Trophoblast cell (in vitro differentiated cells and primary cell): ENCODE measurements at regions not wholly inside any gene's neighbourhood (a gene's known extent, or its start where the extent isn't known, plus 50 kb on each side); places are given as distances from the start of the nearest gene placed in this dataset.
"Not testable (repeated sequence)": the region's sequence is repeated elsewhere in the genome, so short reads cannot be mapped to it uniquely, and the experiment has no call there.

Experiments
- DNase-seq, 2 donors: peaks; one replicate each; pipeline ENCODE4 v3.0.0-alpha.2; 2016
- H2AFZ ChIP-seq: 2 replicates; pipeline ENCODE4 v1.6.1; 2013; ENCODE audit warnings: low read length, moderate library complexity, mild to moderate bottlenecking; ENCODE audit not compliant: insufficient read depth, poor library complexity
- H2AK5ac ChIP-seq: 2 replicates; pipeline ENCODE4 v1.6.1; 2013; ENCODE audit warnings: mild to moderate bottlenecking, low read length
- H2BK120ac ChIP-seq: 2 replicates; pipeline ENCODE4 v1.6.1; 2013; ENCODE audit warnings: low read length, mild to moderate bottlenecking, moderate library complexity; ENCODE audit not compliant: insufficient read depth, poor library complexity
- H2BK12ac ChIP-seq: 2 replicates; pipeline ENCODE4 v1.6.1; 2013; ENCODE audit warnings: mild to moderate bottlenecking, low read length, moderate library complexity
- H2BK5ac ChIP-seq: 2 replicates; pipeline ENCODE4 v1.6.1; 2013; ENCODE audit warnings: low read length, low read depth, moderate library complexity, mild to moderate bottlenecking; ENCODE audit not compliant: poor library complexity
- H3K14ac ChIP-seq: 2 replicates; pipeline ENCODE4 v1.6.1; 2013; ENCODE audit warnings: mild to moderate bottlenecking, low read length
- H3K18ac ChIP-seq: 2 replicates; pipeline ENCODE4 v1.6.1; 2013; ENCODE audit warnings: mild to moderate bottlenecking, low read length
- H3K23ac ChIP-seq: 2 replicates; pipeline ENCODE4 v1.6.1; 2013; ENCODE audit warnings: low read length
- H3K27ac ChIP-seq: 2 replicates; pipeline ENCODE4 v1.5.1; 2013; ENCODE audit warnings: low read depth, mild to moderate bottlenecking, inconsistent platforms, low read length, moderate library complexity
- H3K27me3 ChIP-seq: 2 replicates; pipeline ENCODE4 v1.6.1; 2013; ENCODE audit warnings: inconsistent platforms, mild to moderate bottlenecking, low read length, moderate library complexity; ENCODE audit not compliant: insufficient read depth
- H3K36me3 ChIP-seq, 2 experiments: 1 replicate in 1 of 2; 2 replicates in 1 of 2; pipeline ENCODE4 v1.6.1; 2013; ENCODE audit warnings: low read length in 2 of 2, mild to moderate bottlenecking in 2 of 2, moderate library complexity in 1 of 2; ENCODE audit not compliant: insufficient read depth in 2 of 2, control insufficient read depth in 1 of 2
- H3K4ac ChIP-seq: 2 replicates; pipeline ENCODE4 v1.6.1; 2013; ENCODE audit warnings: low read depth, mild to moderate bottlenecking, low read length, moderate library complexity
- H3K4me1 ChIP-seq, 2 experiments: 1 replicate in 1 of 2; 2 replicates in 1 of 2; pipeline ENCODE4 v1.6.1; 2013; ENCODE audit warnings: low read length in 2 of 2, mild to moderate bottlenecking in 2 of 2, moderate library complexity in 1 of 2; ENCODE audit not compliant: insufficient read depth in 2 of 2, control insufficient read depth in 1 of 2
- H3K4me2 ChIP-seq: 2 replicates; pipeline ENCODE4 v1.6.1; 2013; ENCODE audit warnings: inconsistent platforms, mild to moderate bottlenecking, low read length, moderate library complexity
- H3K4me3 ChIP-seq: 2 replicates; pipeline ENCODE4 v1.5.1; 2013; ENCODE audit warnings: mild to moderate bottlenecking, low read depth, low read length, inconsistent platforms
- H3K79me1 ChIP-seq: one replicate; pipeline ENCODE4 v1.6.1; 2013; ENCODE audit warnings: low read length
- H3K79me2 ChIP-seq: 2 replicates; pipeline ENCODE4 v1.6.1; 2013; ENCODE audit warnings: low read length, mild to moderate bottlenecking; ENCODE audit not compliant: control insufficient read depth, insufficient read depth, poor library complexity
- H3K9ac ChIP-seq: 2 replicates; pipeline ENCODE4 v1.6.1; 2013; ENCODE audit warnings: mild to moderate bottlenecking, low read length
- H3K9me3 ChIP-seq: 2 replicates; pipeline ENCODE4 v1.6.1; 2013; ENCODE audit warnings: low read depth, mild to moderate bottlenecking, control low read depth, inconsistent platforms, low read length; ENCODE audit not compliant: insufficient read depth
- H4K12ac ChIP-seq: 2 replicates; pipeline ENCODE4 v1.6.1; 2013; ENCODE audit warnings: low read depth, mild to moderate bottlenecking, low read length, moderate library complexity
- H4K8ac ChIP-seq: 2 replicates; pipeline ENCODE4 v1.6.1; 2013; ENCODE audit warnings: low read depth, mild to moderate bottlenecking, low read length, moderate library complexity
- H4K91ac ChIP-seq: one replicate; pipeline ENCODE4 v1.6.1; 2013; ENCODE audit warnings: low read depth, mild to moderate bottlenecking, low read length, moderate library complexity
- WGBS: extraction: QIAGEN DNeasy Blood & Tissue Kit; methylation state at CpG from one replicate; pipeline ENCODE4 v1.1.7; 2013; ENCODE audit warnings: missing lambda C conversion rate; ENCODE audit not compliant: insufficient read length, insufficient coverage; ENCODE audit errors: extremely low coverage; 5-methylcytosine and 5-hydroxymethylcytosine counted together

- not testable (repeated sequence) for H4K12ac ChIP-seq, H4K91ac ChIP-seq, DNase-seq, H2AFZ ChIP-seq, H3K79me1 ChIP-seq, H3K14ac ChIP-seq, H3K4ac ChIP-seq, H3K4me2 ChIP-seq, H3K4me3 ChIP-seq, H2BK5ac ChIP-seq, H3K36me3 ChIP-seq, H2AK5ac ChIP-seq, H3K23ac ChIP-seq, H2BK12ac ChIP-seq, H2BK120ac ChIP-seq, H3K27me3 ChIP-seq, H4K8ac ChIP-seq, H3K79me2 ChIP-seq, H3K4me1 ChIP-seq, H3K9ac ChIP-seq, H3K18ac ChIP-seq, H3K27ac ChIP-seq
- peaks cover 40% of the 10 kb centered on the region for H3K9me3 ChIP-seq
- WGBS, result no CpG with 5 or more reads among the region's 13 CpGs
These were observed 442.4 kb upstream of the DEFB115 start for GRCh38 chr20:30815027-30815576.

- Histone ChIP-seq H3K27ac (no peak overlapping the region), H3K23ac (no peak overlapping the region), H3K9me3 (peaks cover 40% of the 10 kb centered on the region), H3K9ac (no peak overlapping the region), H3K79me1 (no peaks in the 10 kb centered on the region), H2AK5ac (no peak overlapping the region), H2BK5ac (no peak overlapping the region), H4K12ac (no peak overlapping the region), H3K27me3 (no peaks in the 10 kb centered on the region), H3K14ac (no peak overlapping the region), H3K4me3 (no peak overlapping the region), H4K91ac (no peak overlapping the region), H3K18ac (no peak overlapping the region), H3K79me2 (no peaks in the 10 kb centered on the region), H3K4ac (no peak overlapping the region), H2BK12ac (no peak overlapping the region), H3K36me3 (no peaks in the 10 kb centered on the region), H2AFZ (no peak overlapping the region), H3K4me1 (no peaks in the 10 kb centered on the region), H2BK120ac (no peak overlapping the region), H3K4me2 (no peak overlapping the region), H4K8ac (no peak overlapping the region)
- no peak for DNase-seq
- no CpG with 5 or more reads among the region's 38 CpGs for WGBS
These were observed 441.8 kb upstream of the DEFB115 start for GRCh38 chr20:30815577-30816181.

GRCh38 chr20:30816182-30816645 is 441.2 kb upstream of the DEFB115 start:
- Histone ChIP-seq H3K4me3 (no peak overlapping the region), H3K23ac (no peak overlapping the region), H2BK5ac (no peak overlapping the region), H2AK5ac (no peak overlapping the region), H3K36me3 (no peaks in the 10 kb centered on the region), H3K4me1 (no peaks in the 10 kb centered on the region), H3K9me3 (peaks cover 40% of the 10 kb centered on the region), H4K12ac (no peak overlapping the region), H3K79me2 (no peaks in the 10 kb centered on the region), H2AFZ (no peak overlapping the region), H3K79me1 (no peaks in the 10 kb centered on the region), H3K27ac (no peak overlapping the region), H2BK120ac (no peak overlapping the region), H4K8ac (no peak overlapping the region), H2BK12ac (no peak overlapping the region), H3K14ac (no peak overlapping the region), H3K18ac (no peak overlapping the region), H3K4me2 (no peak overlapping the region), H3K4ac (no peak overlapping the region), H4K91ac (no peak overlapping the region), H3K27me3 (no peaks in the 10 kb centered on the region), H3K9ac (no peak overlapping the region)
- no CpG with 5 or more reads among the region's 44 CpGs for WGBS
- DNase-seq, result no peak

GRCh38 chr20:30821615-30822014 is 435.8 kb upstream of the DEFB115 start:
- not testable (repeated sequence) for H3K27me3 ChIP-seq, H4K8ac ChIP-seq, H2BK5ac ChIP-seq, H2BK120ac ChIP-seq, H2AK5ac ChIP-seq, H3K36me3 ChIP-seq, H2BK12ac ChIP-seq, H3K4me1 ChIP-seq, H4K91ac ChIP-seq, H3K4me2 ChIP-seq, H3K23ac ChIP-seq, H3K9ac ChIP-seq, H2AFZ ChIP-seq, H3K27ac ChIP-seq, H4K12ac ChIP-seq, H3K4me3 ChIP-seq, H3K79me2 ChIP-seq, H3K18ac ChIP-seq, H3K79me1 ChIP-seq, H3K4ac ChIP-seq, H3K14ac ChIP-seq
- DNase-seq, result peak in 1 of 2 donors; percentile 21
- no CpG with 5 or more reads among the region's 1 CpG for WGBS
- H3K9me3 ChIP-seq, result peaks cover 13% of the 10 kb centered on the region
